HEK293 (cell line): ENCODE measurements at regions not wholly inside any gene's neighbourhood (a gene's known extent, or its start where the extent isn't known, plus 50 kb on each side); places are given as distances from the start of the nearest gene placed in this dataset.

Source experiments
- CTCF ChIA-PET: fragments of 350-600 bp; formaldehyde crosslinking; extraction: SDS; loops from one replicate; lab custom pipeline; 2021; ENCODE audit warnings: antibody characterized with exemption; lab: Yijun Ruan, JAX
- POLR2A ChIA-PET: fragments of 300-600 bp; formaldehyde crosslinking; extraction: SDS; loops from one replicate; lab custom pipeline; 2020; ENCODE audit warnings: antibody characterized with exemption, inconsistent platforms; lab: Yijun Ruan, JAX
- H3K27ac ChIP-seq: fragments of 200-500 bp; sonication (Bioruptor generic); 2 replicates; pipeline ENCODE4 v1.5.1; 2014; ENCODE audit warnings: low read depth, low read length, control low read depth, inconsistent platforms; ENCODE audit errors: extremely low read depth
- H3K36me3 ChIP-seq, 2 experiments: fragments of 200-500 bp in 1 of 2; sonication (Bioruptor generic) in 1 of 2; 1 replicate in 1 of 2; 2 replicates in 1 of 2; pipeline ENCODE4 v1.5.1; 2014 to 2017; ENCODE audit warnings: inconsistent platforms in 2 of 2, low read length in 2 of 2; ENCODE audit not compliant: control insufficient read depth in 2 of 2, insufficient read depth in 1 of 2
- H3K4me1 ChIP-seq: fragments of 200-500 bp; sonication (Bioruptor generic); 2 replicates; pipeline ENCODE4 v1.5.1; 2014; ENCODE audit warnings: mild to moderate bottlenecking, low read length, inconsistent platforms; ENCODE audit not compliant: control insufficient read depth, insufficient read depth
- H3K4me3 ChIP-seq: 2 replicates; pipeline ENCODE4 v1.5.1; 2011; ENCODE audit warnings: low read depth, mild to moderate bottlenecking, control low read depth, low read length, moderate library complexity
- H3K9me3 ChIP-seq: fragments of 200-500 bp; sonication (Bioruptor generic); 2 replicates; pipeline ENCODE4 v1.5.1; 2014; ENCODE audit warnings: low read depth, low read length, inconsistent platforms; ENCODE audit not compliant: control insufficient read depth, insufficient read depth
- ATF2 ChIP-seq: fragments of 450-650 bp; formaldehyde crosslinking; IDR thresholded peaks from 2 replicates; pipeline ENCODE4 v1.5.1; 2016; ENCODE audit warnings: missing biosample characterization, missing genetic modification characterization, low read depth
- CTCF ChIP-seq: fragments of 450-650 bp; formaldehyde crosslinking; IDR thresholded peaks from 2 replicates; pipeline ENCODE4 v1.5.1; 2016; ENCODE audit warnings: missing biosample characterization, missing genetic modification characterization
- GLIS2 ChIP-seq: fragments of 450-650 bp; formaldehyde crosslinking; IDR thresholded peaks from 2 replicates; pipeline ENCODE4 v1.5.1; 2016; ENCODE audit warnings: missing biosample characterization, missing genetic modification characterization
- KLF9 ChIP-seq: fragments of 450-650 bp; formaldehyde crosslinking; IDR thresholded peaks from 2 replicates; pipeline ENCODE4 v1.5.1; 2016; ENCODE audit warnings: missing biosample characterization, missing genetic modification characterization, low read depth
- ZFHX2 ChIP-seq: fragments of 450-650 bp; formaldehyde crosslinking; conservative IDR thresholded peaks from 2 replicates; pipeline ENCODE4 v1.5.1; 2016; ENCODE audit warnings: missing biosample characterization, missing genetic modification characterization
- ZIC2 ChIP-seq: fragments of 450-650 bp; formaldehyde crosslinking; IDR thresholded peaks from 2 replicates; pipeline ENCODE4 v1.5.1; 2016; ENCODE audit warnings: missing biosample characterization, missing genetic modification characterization
- ZNF10 ChIP-seq: fragments of 450-650 bp; formaldehyde crosslinking; IDR thresholded peaks from 2 replicates; pipeline ENCODE4 v1.5.1; 2017; ENCODE audit warnings: missing biosample characterization, missing genetic modification characterization
- ZNF138 ChIP-seq: fragments of 450-650 bp; formaldehyde crosslinking; IDR thresholded peaks from 2 replicates; pipeline ENCODE4 v1.5.1; 2016; ENCODE audit warnings: missing biosample characterization, missing genetic modification characterization, borderline replicate concordance
- ZNF596 ChIP-seq: fragments of 450-650 bp; IDR thresholded peaks from 2 replicates; pipeline ENCODE4 v1.5.0; 2018; ENCODE audit warnings: missing biosample characterization, mild to moderate bottlenecking, missing genetic modification characterization, moderate library complexity
- ZNF623 ChIP-seq: fragments of 450-650 bp; formaldehyde crosslinking; IDR thresholded peaks from 2 replicates; pipeline ENCODE4 v1.5.1; 2016; ENCODE audit warnings: missing biosample characterization, missing genetic modification characterization
- ZNF626 ChIP-seq: fragments of 450-650 bp; sonication (Bioruptor Pico); formaldehyde crosslinking; IDR thresholded peaks from 2 replicates; pipeline ENCODE4 v1.5.1; 2018; ENCODE audit warnings: missing biosample characterization, missing genetic modification characterization, inconsistent platforms
- ZNF654 ChIP-seq: fragments of 450-650 bp; formaldehyde crosslinking; IDR thresholded peaks from 2 replicates; pipeline ENCODE4 v1.5.1; 2016; ENCODE audit warnings: low read depth, missing biosample characterization, missing genetic modification characterization
- TF ChIP-seq, protein P1 (sequence below): fragments of 450-650 bp; formaldehyde crosslinking; IDR thresholded peaks from 2 replicates; pipeline ENCODE4 v1.5.1; 2017; ENCODE audit warnings: missing biosample characterization, missing genetic modification characterization
- TF ChIP-seq, protein P2 (sequence below): fragments of 450-650 bp; formaldehyde crosslinking; IDR thresholded peaks from 2 replicates; pipeline ENCODE4 v1.5.1; 2016; ENCODE audit warnings: missing biosample characterization, missing genetic modification characterization

GRCh38 chr10:78868048-78868447 lies 200.7 kb upstream of the ZMIZ1 start:
- POLR2A ChIA-PET: no interaction called here
- TF ChIP-seq ATF2 (tag by site-specific recombination): no peak

GRCh38 chr10:78868456-78868855 lies 200.3 kb upstream of the ZMIZ1 start:
- Histone ChIP-seq H3K27ac (no peak overlapping the region), H3K9me3 (no peaks in the 10 kb centered on the region), H3K36me3 (no peaks in the 10 kb centered on the region), H3K4me1 (no peaks in the 10 kb centered on the region)
- POLR2A ChIA-PET: no interaction called here
- CTCF ChIA-PET: no interaction called here
- no peak for TF ChIP-seq ZNF623
- TF ChIP-seq, protein P1, sequence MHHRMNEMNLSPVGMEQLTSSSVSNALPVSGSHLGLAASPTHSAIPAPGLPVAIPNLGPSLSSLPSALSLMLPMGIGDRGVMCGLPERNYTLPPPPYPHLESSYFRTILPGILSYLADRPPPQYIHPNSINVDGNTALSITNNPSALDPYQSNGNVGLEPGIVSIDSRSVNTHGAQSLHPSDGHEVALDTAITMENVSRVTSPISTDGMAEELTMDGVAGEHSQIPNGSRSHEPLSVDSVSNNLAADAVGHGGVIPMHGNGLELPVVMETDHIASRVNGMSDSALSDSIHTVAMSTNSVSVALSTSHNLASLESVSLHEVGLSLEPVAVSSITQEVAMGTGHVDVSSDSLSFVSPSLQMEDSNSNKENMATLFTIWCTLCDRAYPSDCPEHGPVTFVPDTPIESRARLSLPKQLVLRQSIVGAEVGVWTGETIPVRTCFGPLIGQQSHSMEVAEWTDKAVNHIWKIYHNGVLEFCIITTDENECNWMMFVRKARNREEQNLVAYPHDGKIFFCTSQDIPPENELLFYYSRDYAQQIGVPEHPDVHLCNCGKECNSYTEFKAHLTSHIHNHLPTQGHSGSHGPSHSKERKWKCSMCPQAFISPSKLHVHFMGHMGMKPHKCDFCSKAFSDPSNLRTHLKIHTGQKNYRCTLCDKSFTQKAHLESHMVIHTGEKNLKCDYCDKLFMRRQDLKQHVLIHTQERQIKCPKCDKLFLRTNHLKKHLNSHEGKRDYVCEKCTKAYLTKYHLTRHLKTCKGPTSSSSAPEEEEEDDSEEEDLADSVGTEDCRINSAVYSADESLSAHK (tag by site-specific recombination): no peak
- no peak for TF ChIP-seq CTCF
- TF ChIP-seq KLF9 (tag by site-specific recombination): no peak
- TF ChIP-seq ZNF626 (tag by site-specific recombination): no peak
- TF ChIP-seq, all 188 proteins: peak for 0
- no peak overlapping the region for H3K4me3 ChIP-seq

More at GRCh38 chr10:78868048-78868447, 200.7 kb upstream of the ZMIZ1 start:
- Histone ChIP-seq H3K27ac (no peak overlapping the region), H3K4me1 (no peaks in the 10 kb centered on the region), H3K4me3 (no peak overlapping the region), H3K9me3 (no peaks in the 10 kb centered on the region), H3K36me3 (no peaks in the 10 kb centered on the region)
- CTCF ChIA-PET: no interaction called here

- Histone ChIP-seq H3K9me3 (no peaks in the 10 kb centered on the region), H3K4me1 (no peaks in the 10 kb centered on the region)
- CTCF ChIA-PET: no interaction called here
- TF ChIP-seq ZNF596 (tag by site-specific recombination): no peak
- TF ChIP-seq ZNF654 (tag by site-specific recombination): no peak
- TF ChIP-seq, protein P2, sequence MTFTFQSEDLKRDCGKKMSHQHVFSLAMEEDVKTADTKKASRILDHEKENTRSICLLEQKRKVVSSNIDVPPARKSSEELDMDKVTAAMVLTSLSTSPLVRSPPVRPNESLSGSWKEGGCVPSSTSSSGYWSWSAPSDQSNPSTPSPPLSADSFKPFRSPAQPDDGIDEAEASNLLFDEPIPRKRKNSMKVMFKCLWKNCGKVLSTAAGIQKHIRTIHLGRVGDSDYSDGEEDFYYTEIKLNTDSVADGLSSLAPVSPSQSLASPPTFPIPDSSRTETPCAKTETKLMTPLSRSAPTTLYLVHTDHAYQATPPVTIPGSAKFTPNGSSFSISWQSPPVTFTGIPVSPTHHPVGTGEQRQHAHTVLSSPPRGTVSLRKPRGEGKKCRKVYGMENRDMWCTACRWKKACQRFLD (tag by site-specific recombination): no peak
- no peak for TF ChIP-seq ZNF138
- no peak for TF ChIP-seq ZNF10 (tag by site-specific recombination)
- no peak for TF ChIP-seq ZFHX2
- no peak for TF ChIP-seq GLIS2 (tag by site-specific recombination)
- TF ChIP-seq ZIC2 (tag by site-specific recombination): no peak
- TF ChIP-seq, all 188 proteins: peak for 0
- no peak overlapping the region for H3K27ac ChIP-seq
- POLR2A ChIA-PET: no interaction called here
- H3K36me3 ChIP-seq: no peaks in the 10 kb centered on the region
- no peak overlapping the region for H3K4me3 ChIP-seq
Measured at GRCh38 chr10:78868861-78869260, 199.9 kb upstream of the ZMIZ1 start.
